NCI-H82 treated with DMSO at 0.1 percent for 48 hours (cell line): ENCODE measurements at regions not wholly inside any gene's neighbourhood (a gene's known extent, or its start where the extent isn't known, plus 50 kb on each side); places are given as distances from the start of the nearest gene placed in this dataset.

Source experiments
- DNase-seq: peaks from one replicate; lab custom pipeline; 2025; ENCODE audit not compliant: unreplicated experiment; lab: John Stamatoyannopoulos, UW

GRCh38 chr12:91339106-91339505, 156.5 kb upstream of the DCN start:
- no peak for DNase-seq

DNA sequence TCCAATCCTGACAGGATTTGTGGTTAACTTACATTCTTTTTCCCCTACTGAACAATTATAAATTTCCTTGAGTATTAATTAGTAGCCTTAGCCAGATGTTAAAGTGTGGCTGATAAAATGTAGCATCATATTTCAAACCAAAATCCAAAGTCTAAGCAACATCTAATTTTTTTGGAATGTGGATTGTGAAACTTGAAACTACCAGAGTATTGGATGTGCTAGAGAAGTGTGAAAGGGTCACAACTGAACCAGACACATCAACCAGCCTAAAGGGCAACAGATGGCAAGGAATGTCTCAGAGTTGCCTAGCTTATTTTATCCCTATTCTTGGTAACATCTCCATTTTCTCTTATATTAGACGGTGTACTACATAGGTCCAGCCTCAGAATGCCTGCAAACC, 153.1 kb upstream of the DCN start:
- no peak for DNase-seq

DNA sequence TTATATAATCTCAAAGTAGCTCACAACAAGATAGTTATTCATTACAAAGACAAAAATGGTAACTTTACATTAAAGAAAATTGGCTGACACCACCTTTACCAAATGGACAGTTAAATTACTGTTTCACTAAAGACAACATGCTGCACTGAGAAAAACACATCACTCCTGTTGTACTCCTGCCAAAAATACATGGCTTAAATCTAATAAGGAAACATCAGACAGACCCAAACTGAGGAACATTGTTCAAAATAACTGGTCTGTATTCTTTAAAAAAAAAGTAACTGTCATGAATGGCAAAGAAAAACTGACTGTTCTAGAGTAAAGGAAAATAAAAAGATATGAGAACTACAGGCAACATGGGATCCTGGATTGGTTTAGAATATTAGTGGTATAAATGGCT, 151.3 kb upstream of the DCN start:
- DNase-seq, result no peak

GRCh38 chr12:91332302-91332701, 149.7 kb upstream of the DCN start:
- DNase-seq, result peak; percentile 6

GRCh38 chr12:91331371-91331770, 148.8 kb upstream of the DCN start:
- DNase-seq, result peak; percentile 74

GRCh38 chr12:91328451-91328850, 145.8 kb upstream of the DCN start:
- DNase-seq, result no peak

DNA sequence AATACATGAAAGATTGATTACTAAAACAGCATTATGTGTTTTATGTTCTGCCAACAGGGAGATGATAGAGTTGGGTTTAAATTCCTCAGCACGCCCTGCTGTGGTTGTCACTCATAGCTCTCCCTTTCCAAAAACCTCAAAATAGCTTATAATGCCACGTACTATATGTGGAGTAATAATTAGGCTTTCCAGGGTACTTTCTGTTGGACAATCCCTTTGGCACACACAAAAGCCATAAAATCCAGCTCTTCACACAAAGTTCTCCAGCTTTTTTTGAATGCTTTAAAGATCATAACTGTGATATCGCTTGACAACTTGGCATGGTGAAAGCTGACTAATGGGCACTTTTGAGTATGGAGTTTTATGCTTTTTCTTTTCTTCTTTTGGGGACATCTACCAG, 145.3 kb upstream of the DCN start:
- no peak for DNase-seq

DNA sequence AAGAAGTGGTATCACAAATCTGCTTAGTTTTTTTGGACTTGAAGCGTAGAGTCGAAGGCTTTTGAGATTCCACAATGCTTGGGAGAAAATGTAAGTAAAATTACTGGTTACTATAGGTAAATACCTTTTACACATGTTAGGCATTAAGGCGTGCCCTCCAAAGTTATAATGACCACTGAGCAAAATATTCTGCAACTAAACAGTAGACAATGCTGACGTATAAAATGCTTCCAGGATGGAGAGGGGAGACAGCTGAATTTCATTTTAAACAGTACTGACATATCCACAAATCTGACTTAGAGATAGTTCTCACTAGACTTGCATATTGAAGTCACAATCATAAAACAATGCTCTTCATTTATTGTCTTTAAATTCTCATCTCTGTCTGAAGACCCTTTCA, 144.5 kb upstream of the DCN start:
- no peak for DNase-seq

GRCh38 chr12:91326058-91327027, 143.7 kb upstream of the DCN start:
- DNase-seq, result no peak

DNA sequence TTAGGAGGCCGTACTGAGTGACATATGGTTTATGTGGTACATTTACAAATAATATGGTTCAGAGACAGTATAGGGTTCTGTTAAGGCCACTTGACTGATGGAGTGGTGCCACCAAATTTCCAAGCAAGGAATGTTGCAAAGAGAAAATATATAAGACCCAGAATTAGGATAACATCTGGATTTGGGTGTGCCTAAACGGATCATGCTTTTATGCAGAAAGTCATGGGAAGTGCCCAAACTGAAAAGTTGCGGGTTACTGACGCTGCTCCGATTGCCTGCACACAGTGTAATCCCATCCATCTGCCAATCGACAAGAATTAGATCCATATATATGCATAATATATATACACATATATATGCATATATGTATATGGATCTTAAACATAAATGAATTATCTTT, 138.4 kb upstream of the DCN start:
- DNase-seq, result no peak

GRCh38 chr12:91319071-91319760, 136.6 kb upstream of the DCN start:
- no peak for DNase-seq

DNA sequence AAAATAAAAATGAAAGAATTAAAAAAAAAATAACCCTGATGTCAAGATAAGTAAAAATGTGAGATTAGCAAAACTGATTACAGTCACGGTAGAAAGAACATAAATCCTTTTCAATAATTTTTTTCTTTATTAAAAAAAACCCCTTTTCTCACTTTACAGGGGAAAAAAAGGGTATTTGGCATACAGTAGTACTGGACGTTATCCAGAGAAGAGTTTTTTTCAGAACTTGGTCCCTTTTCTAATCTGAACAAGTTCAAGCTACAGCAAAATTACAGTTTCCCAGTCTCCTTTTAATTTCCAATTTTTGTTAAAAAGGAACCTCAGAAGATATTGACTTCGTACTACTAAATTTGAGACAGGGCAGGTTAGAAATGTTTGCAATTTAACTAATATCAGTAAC, 134.7 kb upstream of the DCN start:
- DNase-seq, result no peak

- DNase-seq, result no peak
Measured at GRCh38 chr12:91316907-91317269, 134.3 kb upstream of the DCN start.

- no peak for DNase-seq
Measured at GRCh38 chr12:91316161-91316906, 133.7 kb upstream of the DCN start.

- DNase-seq, result no peak
Measured at GRCh38 chr12:91311081-91311480, 128.5 kb upstream of the DCN start.

DNA sequence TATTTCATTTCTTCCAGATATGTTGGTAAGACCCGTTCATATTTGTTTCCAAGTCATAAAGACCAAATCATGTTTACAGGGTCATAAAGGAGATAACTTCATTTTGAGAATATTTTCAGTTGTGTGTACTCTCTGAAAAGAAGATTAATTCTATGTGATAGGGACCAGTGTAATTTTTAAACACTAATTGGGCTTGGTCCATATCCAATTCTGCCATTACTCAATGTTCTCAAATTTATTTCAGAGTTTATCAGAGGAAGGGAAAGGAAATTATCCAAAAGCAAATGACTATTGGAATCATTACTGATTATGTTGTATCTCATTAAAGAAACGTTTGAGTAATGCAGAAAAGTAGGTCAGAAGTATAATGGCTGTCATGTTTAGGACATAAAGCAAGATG, 126.8 kb upstream of the DCN start:
- no peak for DNase-seq

- DNase-seq, result peak; percentile 12
Measured at GRCh38 chr12:91307957-91308670, 125.5 kb upstream of the DCN start.

GRCh38 chr12:91290354-91290753, 107.7 kb upstream of the DCN start:
- no peak for DNase-seq

GRCh38 chr12:91289906-91290305, 107.3 kb upstream of the DCN start:
- no peak for DNase-seq

DNA sequence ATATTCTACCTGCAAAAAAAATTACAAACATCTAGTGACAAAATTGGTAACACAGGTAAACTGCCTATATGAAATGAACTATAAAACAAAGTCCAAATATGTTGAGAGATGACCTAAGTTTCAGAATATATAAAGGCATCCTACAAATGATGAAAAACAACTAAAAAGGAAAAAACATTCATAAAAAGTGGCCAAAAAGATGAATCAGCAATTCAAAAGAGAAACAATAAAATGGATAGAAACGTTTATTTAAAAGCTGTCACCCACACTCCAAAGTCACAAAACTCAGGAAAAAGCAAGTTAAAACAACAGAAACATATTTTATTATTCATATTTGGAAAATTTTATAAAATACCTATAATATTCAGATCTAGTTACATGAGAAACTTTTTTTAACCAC, 106.5 kb upstream of the DCN start:
- DNase-seq, result no peak

DNA sequence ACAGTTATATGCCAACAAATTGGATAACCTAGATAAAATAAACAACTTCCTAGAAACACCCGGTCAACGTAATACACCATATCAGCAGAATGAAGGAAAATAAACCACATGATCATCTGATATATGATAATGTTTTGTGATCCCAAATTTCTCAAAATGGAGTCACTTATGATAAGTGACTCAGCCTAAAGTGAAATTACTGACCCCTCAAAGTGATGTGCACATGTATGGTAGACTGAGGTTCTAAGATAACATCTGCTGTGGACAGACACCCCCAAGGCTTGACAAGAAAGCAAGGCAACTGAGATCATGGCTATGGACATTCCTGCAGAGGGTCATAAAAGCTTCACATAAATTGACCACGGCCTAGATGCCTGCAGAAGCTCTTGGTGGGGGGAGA, 105.1 kb upstream of the DCN start:
- no peak for DNase-seq
